ENCODE measurements at regions not wholly inside any gene's neighbourhood (a gene's known extent, or its start where the extent isn't known, plus 50 kb on each side); places are given as distances from the start of the nearest gene placed in this dataset.
"Not testable (repeated sequence)": the region's sequence is repeated elsewhere in the genome, so short reads cannot be mapped to it uniquely, and the experiment has no call there.

DNA sequence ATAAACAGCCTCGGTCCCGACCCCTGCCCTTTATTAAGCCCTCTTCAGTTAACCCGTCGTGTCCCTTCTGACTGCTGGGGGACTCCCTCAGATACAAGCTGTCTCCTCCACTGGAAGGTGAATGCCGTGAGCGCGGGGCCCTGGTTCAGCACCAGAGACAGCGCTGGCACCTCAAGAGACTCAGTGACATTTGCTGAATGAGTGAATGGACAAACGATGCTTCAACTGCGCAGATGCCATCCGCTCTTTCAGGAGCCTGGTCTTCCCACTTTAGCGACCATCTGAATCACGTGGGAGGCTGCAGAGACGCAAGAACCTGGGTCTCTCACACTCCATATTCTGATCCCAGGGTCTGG lies 92.6 kb upstream of the SFSWAP start:
- DNase-seq (ENCODE audit: low read depth) = no peak

GRCh38 chr12:131618701-131619100 lies 92.2 kb upstream of the SFSWAP start:
- no peak for DNase-seq (ENCODE audit: low read depth)

DNA sequence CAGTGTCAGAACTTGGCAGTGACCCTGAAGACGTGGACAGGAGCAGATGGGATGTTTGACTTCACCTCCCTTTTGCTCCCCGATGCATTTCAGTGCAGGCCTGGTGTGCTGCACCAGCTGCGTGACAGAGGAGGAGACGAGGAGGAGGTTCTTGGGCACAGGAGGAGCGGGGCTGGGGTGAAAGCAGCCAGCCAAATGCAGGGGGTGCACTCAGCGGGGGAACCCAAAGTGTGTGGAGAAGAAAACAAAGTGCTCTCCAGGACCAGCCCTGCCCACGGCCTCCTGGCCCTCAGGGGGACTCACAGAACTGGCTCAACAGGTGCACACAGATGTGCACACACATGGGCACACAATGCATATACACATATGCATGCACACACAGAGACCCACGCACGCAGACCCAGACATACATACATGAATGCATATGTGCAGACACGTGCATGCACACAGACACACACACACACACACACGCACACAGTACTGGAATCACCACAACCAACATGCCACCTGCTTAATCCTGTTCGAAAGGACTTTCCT lies 91.7 kb upstream of the SFSWAP start:
- no peak for DNase-seq (ENCODE audit: low read depth)

GRCh38 chr12:131619736-131620506 lies 91.0 kb upstream of the SFSWAP start:
- no peak for DNase-seq (ENCODE audit: low read depth)

DNA sequence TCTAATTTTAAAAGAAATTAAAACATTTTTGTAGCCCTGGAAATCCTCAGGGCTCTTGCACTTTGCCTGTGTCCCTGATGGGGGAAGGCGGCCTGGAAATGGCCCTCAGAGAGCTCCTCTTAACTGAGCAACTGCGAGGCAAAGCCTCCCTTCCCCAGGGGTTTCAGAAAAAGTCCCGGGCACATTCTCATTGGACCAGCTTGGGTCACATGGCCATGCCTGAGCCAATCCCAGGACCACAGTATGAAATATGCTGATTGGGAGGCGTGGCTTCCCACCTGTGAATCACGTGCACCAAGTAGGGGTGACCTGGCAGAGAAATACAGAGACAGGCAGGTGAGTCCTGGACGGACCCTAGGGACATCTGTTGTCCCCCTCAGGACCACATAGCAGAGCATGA lies 90.4 kb upstream of the SFSWAP start:
- DNase-seq (ENCODE audit: low read depth) = no peak

- DNase-seq (ENCODE audit: low read depth) = no peak
Measured at GRCh38 chr12:131620946-131621681, 89.8 kb upstream of the SFSWAP start.

DNA sequence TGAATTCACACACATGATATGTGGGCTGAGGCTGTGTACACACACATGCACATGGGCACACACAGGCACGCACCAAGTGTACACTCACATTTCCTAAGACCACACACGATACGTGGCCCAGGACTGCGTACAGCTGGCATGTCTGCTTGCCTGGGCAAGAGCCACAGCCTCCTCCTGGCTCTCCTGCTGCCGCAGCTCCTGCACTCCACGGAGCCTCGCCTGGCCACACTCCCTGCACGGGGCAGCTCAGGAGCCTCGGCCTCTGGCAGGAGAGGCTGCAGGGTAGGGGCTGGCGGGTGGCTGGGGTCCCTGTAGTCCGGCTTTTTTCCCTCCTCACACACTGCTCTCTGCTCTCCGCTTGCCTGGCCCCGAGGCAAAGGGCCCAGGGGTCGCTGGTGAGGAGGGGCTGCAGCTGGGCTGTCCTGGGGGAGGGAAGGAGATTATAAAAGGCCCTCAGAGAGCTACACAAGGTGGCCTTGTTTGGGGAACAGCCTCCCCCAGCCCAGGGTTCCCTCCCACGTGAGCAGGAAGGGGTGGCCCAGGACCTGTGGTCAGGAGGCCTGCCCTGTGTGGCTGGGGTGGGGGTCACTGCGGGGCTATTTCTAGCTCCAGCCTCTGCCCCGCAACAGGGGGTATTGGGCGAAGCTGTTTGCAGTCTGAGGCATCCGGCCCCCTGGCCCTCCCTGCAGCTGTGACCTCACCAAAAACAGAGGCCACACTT lies 89.0 kb upstream of the SFSWAP start:
- DNase-seq (ENCODE audit: low read depth) = no peak

DNA sequence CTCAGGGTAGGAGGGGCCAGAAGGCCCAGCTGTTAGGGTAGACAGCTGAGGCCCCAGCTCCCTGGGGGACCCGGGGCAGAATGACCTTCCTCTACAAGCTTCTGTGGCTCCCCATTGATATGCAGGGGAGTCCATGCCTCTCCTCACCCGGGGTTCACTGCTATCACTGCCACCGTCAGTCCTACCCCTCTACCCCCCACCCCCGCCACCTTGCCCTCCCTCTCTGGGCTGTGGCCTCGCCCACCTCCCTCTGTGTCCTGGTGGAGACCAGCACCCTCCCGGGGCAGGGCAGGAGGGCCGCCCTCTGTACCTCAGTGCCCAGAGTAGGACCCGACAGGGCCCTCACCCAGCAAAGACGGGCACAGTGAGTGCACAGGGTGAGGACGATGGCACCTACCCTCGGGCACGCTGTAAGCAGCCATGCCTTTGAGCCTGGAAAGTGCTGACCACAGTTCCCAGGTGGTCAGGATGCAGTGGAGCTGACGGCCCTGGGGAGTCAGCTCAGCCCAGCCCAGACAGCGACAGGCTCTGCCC lies 88.4 kb upstream of the SFSWAP start:
- DNase-seq (ENCODE audit: low read depth) = no peak

- not testable (repeated sequence) for DNase-seq (ENCODE audit: low read depth)
Measured at GRCh38 chr12:131623404-131624368, 87.2 kb upstream of the SFSWAP start.

GRCh38 chr12:131624369-131624739 lies 86.5 kb upstream of the SFSWAP start:
- DNase-seq (ENCODE audit: low read depth) = not testable (repeated sequence)

- DNase-seq (ENCODE audit: low read depth) = not testable (repeated sequence)
Measured at GRCh38 chr12:131624756-131625501, 86.0 kb upstream of the SFSWAP start.

- not testable (repeated sequence) for DNase-seq (ENCODE audit: low read depth)
Measured at GRCh38 chr12:131625966-131626722, 84.7 kb upstream of the SFSWAP start.

DNA sequence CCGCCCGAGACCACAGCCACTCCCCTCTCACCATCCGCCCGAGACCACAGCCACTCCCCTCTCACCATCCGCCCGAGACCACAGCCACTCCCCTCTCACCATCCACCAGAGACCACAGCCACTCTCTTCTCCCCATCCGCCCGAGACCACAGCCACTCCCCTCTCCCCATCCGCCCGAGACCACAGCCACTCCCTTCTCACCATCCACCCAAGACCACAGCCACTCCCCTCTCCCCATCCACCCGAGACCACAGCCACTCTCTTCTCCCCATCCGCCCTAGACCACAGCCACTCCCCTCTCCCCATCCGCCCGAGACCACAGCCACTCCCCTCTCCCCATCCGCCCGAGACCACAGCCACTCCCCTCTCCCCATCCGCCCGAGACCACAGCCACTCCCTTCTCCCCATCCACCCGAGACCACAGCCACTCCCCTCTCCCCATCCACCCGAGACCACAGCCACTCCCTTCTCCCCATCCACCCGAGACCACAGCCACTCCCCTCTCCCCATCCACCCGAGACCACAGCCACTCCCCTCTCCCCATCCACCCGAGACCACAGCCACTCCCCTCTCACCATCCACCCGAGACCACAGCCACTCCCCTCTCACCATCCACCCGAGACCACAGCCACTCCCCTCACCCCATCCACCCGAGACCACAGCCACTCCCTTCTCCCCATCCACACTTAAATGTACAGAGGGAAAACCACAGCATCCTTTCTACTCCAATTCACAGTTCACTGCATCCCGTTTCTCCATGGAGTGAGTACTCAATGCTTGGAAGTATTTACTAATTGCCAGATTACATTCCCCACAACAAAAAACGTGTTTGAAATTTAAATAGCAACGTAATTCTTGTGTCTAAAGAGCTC lies 83.5 kb upstream of the SFSWAP start:
- peak; percentile 15 for DNase-seq (ENCODE audit: low read depth)

DNA sequence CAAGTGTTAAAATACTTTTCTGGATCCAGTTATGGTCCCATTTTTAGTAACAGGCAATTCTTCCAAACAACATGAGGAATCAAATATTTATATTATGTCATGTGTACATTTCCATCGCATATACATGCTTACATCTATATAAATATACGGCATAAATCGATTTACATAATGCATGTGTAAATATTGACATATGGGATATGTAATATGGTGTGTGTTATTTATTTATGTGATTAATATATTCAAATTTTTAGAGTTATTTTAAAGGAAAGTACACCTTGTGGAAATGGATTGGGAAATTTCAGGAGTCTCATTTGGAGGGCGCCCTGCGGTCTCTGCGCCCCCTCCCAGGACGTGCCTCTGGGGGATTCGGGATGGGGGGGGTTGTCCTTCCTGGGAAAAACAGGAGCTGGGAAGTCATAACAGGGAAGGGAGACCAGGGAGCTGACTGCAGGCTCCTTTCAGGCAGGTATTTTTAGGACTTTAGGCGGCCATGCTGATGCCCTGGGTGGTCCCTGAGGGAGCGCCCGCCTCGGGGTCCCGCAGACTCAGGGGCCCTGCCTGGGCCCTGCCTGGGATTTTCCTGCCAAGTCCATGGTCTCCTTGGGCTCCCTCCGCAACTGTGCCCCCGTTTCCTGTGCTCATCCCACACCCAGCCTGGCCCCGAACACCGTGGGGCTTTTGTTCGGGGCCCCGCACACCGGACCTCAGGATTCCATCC lies 82.7 kb upstream of the SFSWAP start:
- no peak for DNase-seq (ENCODE audit: low read depth)

GRCh38 chr12:131628766-131629448 lies 82.0 kb upstream of the SFSWAP start:
- no peak for DNase-seq (ENCODE audit: low read depth)

DNA sequence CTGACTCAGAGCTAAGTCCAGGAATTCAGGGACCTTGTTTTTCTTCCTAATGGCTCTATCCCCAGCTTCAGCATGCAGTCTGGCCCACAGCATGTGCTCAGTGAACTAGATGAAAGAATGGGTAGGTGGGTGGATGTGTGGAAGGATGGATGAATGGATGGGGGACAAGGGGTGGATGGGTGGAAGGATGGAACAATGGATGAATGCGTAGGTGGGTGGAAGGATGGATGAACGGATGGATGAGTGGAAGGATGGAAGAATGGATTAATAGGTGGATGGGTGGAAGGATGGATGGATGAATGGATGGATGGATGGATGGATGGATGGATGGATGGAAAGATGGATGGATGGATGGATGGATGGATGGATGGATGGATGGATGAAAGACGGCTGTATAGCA lies 79.7 kb upstream of the SFSWAP start:
- DNase-seq (ENCODE audit: low read depth) = no peak

DNA sequence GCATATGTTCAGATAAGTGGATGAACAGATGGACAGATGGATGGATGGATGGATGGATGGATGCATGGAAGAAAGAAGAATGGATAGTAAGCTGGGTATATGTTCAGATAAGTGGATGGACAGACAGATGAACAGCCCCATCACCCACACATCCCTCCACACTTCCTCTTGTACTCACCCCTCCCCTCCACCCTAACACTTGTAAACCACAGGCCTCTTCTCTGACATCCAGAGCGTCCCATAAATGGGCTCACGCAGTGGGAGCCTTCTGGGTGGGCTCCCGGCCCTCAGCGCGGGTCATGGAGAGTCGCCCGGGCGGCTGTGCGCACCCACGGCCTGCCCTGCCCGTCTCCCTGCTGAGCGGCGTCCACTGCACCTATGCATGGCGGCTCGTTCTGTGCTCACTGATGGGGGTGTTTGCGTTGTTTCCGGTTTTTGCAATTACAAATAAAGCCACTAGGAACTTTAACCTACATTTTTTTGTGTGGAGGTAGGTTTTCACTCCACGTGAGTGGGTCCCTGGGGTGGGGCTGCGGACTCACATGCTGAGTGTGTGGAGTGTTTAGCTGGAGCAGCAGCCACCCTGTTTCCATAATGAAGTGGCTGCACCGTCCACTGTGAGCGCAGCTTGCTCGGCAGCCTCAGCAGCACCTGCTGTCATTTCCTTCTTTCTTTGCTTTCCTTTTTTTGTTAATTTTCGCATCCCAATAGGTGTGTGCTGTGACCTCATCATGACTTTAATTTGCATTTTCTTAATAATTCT lies 78.8 kb upstream of the SFSWAP start:
- not testable (repeated sequence) for DNase-seq (ENCODE audit: low read depth)
